HepG2 (cell line): ENCODE measurements at regions not wholly inside any gene's neighbourhood (a gene's known extent, or its start where the extent isn't known, plus 50 kb on each side); places are given as distances from the start of the nearest gene placed in this dataset.
A peak's percentile ranks its signal among the peaks of the same experiment; 100 is the strongest.

ENCODE experiments used
- ARID5B ChIP-seq: IDR thresholded peaks from 2 replicates; pipeline ENCODE4 v1.4.0; 2020; ENCODE audit warnings: mild to moderate bottlenecking, missing genetic modification reagents
- ARNTL ChIP-seq: sonication (generic); formaldehyde crosslinking; IDR thresholded peaks from 2 replicates; pipeline ENCODE4 v1.4.0; 2020; ENCODE audit warnings: mild to moderate bottlenecking, missing genetic modification reagents
- DR1 ChIP-seq: sonication (generic); formaldehyde crosslinking; IDR thresholded peaks from 2 replicates; pipeline ENCODE4 v1.8.0; 2021; ENCODE audit warnings: mild to moderate bottlenecking, missing genetic modification reagents, inconsistent platforms
- ELF3 ChIP-seq: IDR thresholded peaks from 2 replicates; pipeline ENCODE4 v1.6.1; 2016; ENCODE audit warnings: missing genetic modification reagents, missing compliant biosample characterization
- NKX3-1 ChIP-seq: sonication (generic); formaldehyde crosslinking; IDR thresholded peaks from 2 replicates; pipeline ENCODE4 v1.5.0; 2020; ENCODE audit warnings: missing genetic modification reagents
- POLR2G ChIP-seq: fragments of 200-400 bp; formaldehyde crosslinking; IDR thresholded peaks from 2 replicates; pipeline ENCODE4 v1.6.1; 2018; ENCODE audit warnings: mild to moderate bottlenecking, low read depth, low read length, moderate library complexity
- SMAD3 ChIP-seq: sonication (generic); formaldehyde crosslinking; IDR thresholded peaks from 2 replicates; pipeline ENCODE4 v1.4.0; 2020; ENCODE audit warnings: missing genetic modification reagents
- SOX5 ChIP-seq: IDR thresholded peaks from 2 replicates; pipeline ENCODE4 v1.6.1; 2016; ENCODE audit warnings: borderline replicate concordance
- THRA ChIP-seq: sonication (generic); formaldehyde crosslinking; IDR thresholded peaks from 2 replicates; pipeline ENCODE4 v1.4.0; 2020; ENCODE audit warnings: missing genetic modification reagents, borderline replicate concordance
- ZC3H4 ChIP-seq: sonication (generic); formaldehyde crosslinking; IDR thresholded peaks from 2 replicates; pipeline ENCODE4 v1.4.0; 2020; ENCODE audit warnings: missing genetic modification reagents, borderline replicate concordance
- ZKSCAN8 ChIP-seq: IDR thresholded peaks from 2 replicates; pipeline ENCODE4 v1.6.1; 2016; ENCODE audit warnings: borderline replicate concordance, missing genetic modification reagents, missing compliant biosample characterization
- ZNF644 ChIP-seq: IDR thresholded peaks from 2 replicates; pipeline ENCODE4 v1.6.1; 2016; ENCODE audit warnings: low read depth
- ZNF766 ChIP-seq: sonication (generic); formaldehyde crosslinking; IDR thresholded peaks from 2 replicates; pipeline ENCODE4 v1.5.0; 2020; ENCODE audit warnings: missing genetic modification reagents, borderline replicate concordance

GRCh38 chr20:26010224-26010941 is 313.7 kb upstream of the ZNF337 start (continued):
- 0 out of 2 replicates have a peak, but pooled peaks have one; percentile 7 for TF ChIP-seq DR1
- peak; percentile 51 for TF ChIP-seq ARID5B (CRISPR knock-in tag)
- peak; percentile 23; the same call in 1 of the 2 replicates for TF ChIP-seq THRA
- peak; percentile 57; the same call in 1 of the 2 replicates for TF ChIP-seq SOX5
- TF ChIP-seq SMAD3 (CRISPR knock-in tag) = peak; percentile 21; the same call in 1 of the 2 replicates
- TF ChIP-seq ZNF644 (CRISPR knock-in tag) = peak; percentile 33; the same call in 1 of the 2 replicates
- TF ChIP-seq ZKSCAN8 (CRISPR knock-in tag) = peak; percentile 86; the same call in 1 of the 2 replicates
- peak; percentile 88 for TF ChIP-seq ZC3H4 (CRISPR knock-in tag)
- peak; percentile 54 for TF ChIP-seq POLR2G
- TF ChIP-seq ZNF766 (CRISPR knock-in tag) = 0 out of 2 replicates have a peak, but pooled peaks have one; percentile 17
- TF ChIP-seq NKX3-1 = 0 out of 2 replicates have a peak, but pooled peaks have one; percentile 30
- peak; percentile 83 for TF ChIP-seq ELF3
- 0 out of 2 replicates have a peak, but pooled peaks have one; percentile 30 for TF ChIP-seq ARNTL
